PC-9 (cell line): ENCODE measurements at regions not wholly inside any gene's neighbourhood (a gene's known extent, or its start where the extent isn't known, plus 50 kb on each side); places are given as distances from the start of the nearest gene placed in this dataset.

Experiments used
- BruUV-seq: library from RNA; stranded (reverse); fragments of 400-500 nt; replicated peaks from 2 replicates; lab custom pipeline; 2021; lab: Mats Ljungman, UMichigan
- CTCF ChIA-PET: fragments of 300-600 bp; sonication (Branson Sonifier 250); formaldehyde crosslinking; loops from one replicate; lab custom pipeline; 2022; ENCODE audit warnings: antibody characterized with exemption; lab: Charles Lee
- POLR2A ChIA-PET: fragments of 300-600 bp; sonication (Branson Sonifier 250); formaldehyde crosslinking; loops from one replicate; lab custom pipeline; 2022; ENCODE audit warnings: antibody characterized with exemption; ENCODE audit not compliant: unreplicated experiment; lab: Charles Lee
- DNase-seq, 2 experiments: peaks; one replicate each; pipeline versions ENCODE4 v3.0.0 to v3.0.0-alpha.2; 2015 to 2022; ENCODE audit warnings: mixed read lengths in 1 of 2
- H2AFZ ChIP-seq: fragments of 200-600 bp; sonication (generic); 2 replicates; pipeline ENCODE4 v1.8.1; 2017; ENCODE audit warnings: antibody characterized with exemption
- H3F3A ChIP-seq: fragments of 200-600 bp; sonication (generic); 2 replicates; pipeline ENCODE4 v1.8.1; 2017; ENCODE audit warnings: antibody characterized with exemption, mild to moderate bottlenecking, low read depth; ENCODE audit not compliant: insufficient read depth
- H3K27ac ChIP-seq: fragments of 200-600 bp; sonication (generic); 2 replicates; pipeline ENCODE4 v1.6.1; 2016; ENCODE audit warnings: mixed run types
- H3K27me3 ChIP-seq: fragments of 200-600 bp; sonication (generic); 2 replicates; pipeline ENCODE4 v1.6.1; 2016; ENCODE audit warnings: low read depth, mixed run types; ENCODE audit not compliant: insufficient read depth
- H3K36me3 ChIP-seq: fragments of 200-600 bp; sonication (generic); 2 replicates; pipeline ENCODE4 v1.6.1; 2016; ENCODE audit warnings: low read depth, mixed run types
- H3K4me1 ChIP-seq: fragments of 200-600 bp; sonication (generic); replicated peaks from 2 replicates; pipeline ENCODE4 v1.6.1; 2016; ENCODE audit warnings: mixed run types; ENCODE audit not compliant: insufficient read depth
- H3K4me2 ChIP-seq: fragments of 200-600 bp; sonication (generic); 2 replicates; pipeline ENCODE4 v1.6.1; 2017; ENCODE audit warnings: mixed run types
- H3K4me3 ChIP-seq: fragments of 200-600 bp; sonication (generic); 2 replicates; pipeline ENCODE4 v1.6.1; 2016; ENCODE audit warnings: mixed run types
- H3K79me2 ChIP-seq: fragments of 200-600 bp; sonication (generic); 2 replicates; pipeline ENCODE4 v1.6.1; 2017; ENCODE audit warnings: low read depth, mixed run types
- H3K9me2 ChIP-seq: fragments of 200-600 bp; sonication (generic); 2 replicates; pipeline ENCODE4 v1.8.1; 2017; ENCODE audit warnings: mild to moderate bottlenecking; ENCODE audit not compliant: insufficient read depth
- H3K9me3 ChIP-seq: fragments of 200-600 bp; sonication (generic); 2 replicates; pipeline ENCODE4 v1.8.1; 2016; ENCODE audit warnings: low read depth; ENCODE audit not compliant: insufficient read depth
- H4K20me1 ChIP-seq: fragments of 200-600 bp; sonication (generic); 2 replicates; pipeline ENCODE4 v1.8.1; 2017; ENCODE audit not compliant: insufficient read depth
- EZH2 ChIP-seq: fragments of 200-600 bp; sonication (generic); IDR thresholded peaks from 2 replicates; pipeline ENCODE4 v1.8.0; 2017; ENCODE audit warnings: antibody characterized with exemption, low read depth
- intact Hi-C: fragments of 100-400 bp; cut with micrococcal nuclease; formaldehyde crosslinking; loops from one replicate; pipeline ENCODE4 v1.10.0; 2022; ENCODE audit not compliant: unreplicated experiment
- TF ChIP-seq, protein P1 (sequence below): fragments of 200-600 bp; sonication (generic); conservative IDR thresholded peaks from 2 replicates; pipeline ENCODE4 v1.6.1; 2017; ENCODE audit warnings: mixed run types, antibody characterized with exemption, mild to moderate bottlenecking, moderate library complexity

DNA sequence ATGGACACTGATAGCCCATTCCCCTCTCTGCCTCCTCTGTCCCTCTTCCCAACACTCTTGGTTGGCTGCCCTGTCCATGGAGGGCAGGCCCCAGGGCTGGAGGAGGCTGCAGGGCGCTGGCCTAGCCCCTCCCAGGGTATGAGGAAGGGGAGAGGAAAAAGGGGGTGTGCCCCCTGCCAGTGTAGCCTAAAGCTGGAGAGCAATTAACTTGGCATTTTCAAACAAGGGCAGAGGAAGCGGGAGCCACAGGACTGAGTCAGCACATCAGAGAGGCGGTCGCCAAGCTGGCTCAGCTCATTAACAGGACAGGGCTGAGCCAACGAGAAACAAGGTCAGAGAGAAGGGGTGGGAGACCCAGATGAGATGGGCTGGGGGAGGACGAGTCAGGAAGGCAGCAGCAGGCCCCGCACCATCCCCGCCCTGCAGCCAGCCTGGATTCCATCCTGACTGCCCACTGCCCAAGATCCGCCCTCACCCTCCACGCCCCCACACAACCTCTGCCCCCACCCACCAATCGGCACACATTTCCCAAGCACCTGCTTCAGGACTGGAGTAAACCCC lies 76.3 kb downstream of the BUD13 start:
- H3K79me2 ChIP-seq = no peaks in the 10 kb centered on the region
- CTCF ChIA-PET = no interaction called here
- H3F3A ChIP-seq = no peaks in the 10 kb centered on the region
- peaks cover 45% of the 10 kb centered on the region for H3K27me3 ChIP-seq
- no peaks in the 10 kb centered on the region for H3K9me3 ChIP-seq
- no TSS peak for BruUV-seq
- intact Hi-C loops = no loop called here
- no peak overlapping the region for H3K4me3 ChIP-seq
- H3K36me3 ChIP-seq = no peaks in the 10 kb centered on the region
- no peaks in the 10 kb centered on the region for H3K9me2 ChIP-seq
- H3K4me2 ChIP-seq = peak overlapping the region; percentile 14; the same call in 1 of the 2 replicates
- no peak for DNase-seq
- TF ChIP-seq EZH2 = no peak
- TF ChIP-seq, protein P1, sequence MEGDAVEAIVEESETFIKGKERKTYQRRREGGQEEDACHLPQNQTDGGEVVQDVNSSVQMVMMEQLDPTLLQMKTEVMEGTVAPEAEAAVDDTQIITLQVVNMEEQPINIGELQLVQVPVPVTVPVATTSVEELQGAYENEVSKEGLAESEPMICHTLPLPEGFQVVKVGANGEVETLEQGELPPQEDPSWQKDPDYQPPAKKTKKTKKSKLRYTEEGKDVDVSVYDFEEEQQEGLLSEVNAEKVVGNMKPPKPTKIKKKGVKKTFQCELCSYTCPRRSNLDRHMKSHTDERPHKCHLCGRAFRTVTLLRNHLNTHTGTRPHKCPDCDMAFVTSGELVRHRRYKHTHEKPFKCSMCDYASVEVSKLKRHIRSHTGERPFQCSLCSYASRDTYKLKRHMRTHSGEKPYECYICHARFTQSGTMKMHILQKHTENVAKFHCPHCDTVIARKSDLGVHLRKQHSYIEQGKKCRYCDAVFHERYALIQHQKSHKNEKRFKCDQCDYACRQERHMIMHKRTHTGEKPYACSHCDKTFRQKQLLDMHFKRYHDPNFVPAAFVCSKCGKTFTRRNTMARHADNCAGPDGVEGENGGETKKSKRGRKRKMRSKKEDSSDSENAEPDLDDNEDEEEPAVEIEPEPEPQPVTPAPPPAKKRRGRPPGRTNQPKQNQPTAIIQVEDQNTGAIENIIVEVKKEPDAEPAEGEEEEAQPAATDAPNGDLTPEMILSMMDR = no peak
- no peaks in the 10 kb centered on the region for H4K20me1 ChIP-seq
- no peak overlapping the region for H3K27ac ChIP-seq
- no peak overlapping the region for H2AFZ ChIP-seq
- peaks cover 6% of the 10 kb centered on the region; the same call in 1 of the 2 replicates for H3K4me1 ChIP-seq
- POLR2A ChIA-PET = no interaction called here

DNA sequence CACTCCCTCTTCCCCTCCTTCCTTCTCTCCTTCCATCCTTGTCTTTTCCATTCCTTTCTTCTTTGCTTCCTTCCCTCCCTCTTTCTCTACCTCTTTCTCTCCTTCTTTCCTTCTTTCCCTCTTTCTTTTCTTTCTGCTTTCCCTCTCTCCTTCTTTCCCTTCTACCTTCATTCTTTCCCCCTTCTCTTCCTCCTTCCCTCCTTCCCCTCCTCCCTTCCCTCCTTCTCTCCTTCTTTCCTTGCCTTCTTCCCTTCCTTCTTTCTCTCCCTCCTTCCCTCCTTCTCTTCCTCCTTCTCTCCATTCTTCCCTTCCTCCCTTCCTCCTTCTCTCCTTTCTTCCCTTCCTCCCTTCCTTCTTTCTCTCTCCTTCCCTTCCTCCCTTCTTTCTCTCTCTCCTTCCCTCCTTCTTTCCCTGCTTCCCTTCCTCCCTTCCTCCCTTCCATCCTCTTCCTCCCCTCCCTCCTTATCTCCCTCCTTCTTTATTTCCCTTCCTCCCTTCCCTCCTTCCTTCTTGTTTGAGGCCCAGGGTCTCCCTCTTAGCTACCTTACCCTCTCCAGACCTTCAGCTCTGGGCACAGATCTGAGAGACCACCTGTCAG lies 77.0 kb downstream of the BUD13 start:
- Histone ChIP-seq H3K79me2 (no peaks in the 10 kb centered on the region), H3K36me3 (no peaks in the 10 kb centered on the region), H4K20me1 (no peaks in the 10 kb centered on the region), H3K27ac (no peak overlapping the region), H3K4me1 (peaks cover 6% of the 10 kb centered on the region; the same call in 1 of the 2 replicates), H3K27me3 (peaks cover 38% of the 10 kb centered on the region), H3K4me2 (no peak overlapping the region), H2AFZ (no peak overlapping the region), H3K4me3 (no peak overlapping the region), H3K9me2 (no peaks in the 10 kb centered on the region), H3K9me3 (no peaks in the 10 kb centered on the region), H3F3A (no peaks in the 10 kb centered on the region)
- CTCF ChIA-PET = no interaction called here
- TF ChIP-seq, protein P1 = no peak
- no peak for TF ChIP-seq EZH2
- intact Hi-C loops = no loop called here
- DNase-seq = no peak
- BruUV-seq = no TSS peak
- POLR2A ChIA-PET = no interaction called here

DNA sequence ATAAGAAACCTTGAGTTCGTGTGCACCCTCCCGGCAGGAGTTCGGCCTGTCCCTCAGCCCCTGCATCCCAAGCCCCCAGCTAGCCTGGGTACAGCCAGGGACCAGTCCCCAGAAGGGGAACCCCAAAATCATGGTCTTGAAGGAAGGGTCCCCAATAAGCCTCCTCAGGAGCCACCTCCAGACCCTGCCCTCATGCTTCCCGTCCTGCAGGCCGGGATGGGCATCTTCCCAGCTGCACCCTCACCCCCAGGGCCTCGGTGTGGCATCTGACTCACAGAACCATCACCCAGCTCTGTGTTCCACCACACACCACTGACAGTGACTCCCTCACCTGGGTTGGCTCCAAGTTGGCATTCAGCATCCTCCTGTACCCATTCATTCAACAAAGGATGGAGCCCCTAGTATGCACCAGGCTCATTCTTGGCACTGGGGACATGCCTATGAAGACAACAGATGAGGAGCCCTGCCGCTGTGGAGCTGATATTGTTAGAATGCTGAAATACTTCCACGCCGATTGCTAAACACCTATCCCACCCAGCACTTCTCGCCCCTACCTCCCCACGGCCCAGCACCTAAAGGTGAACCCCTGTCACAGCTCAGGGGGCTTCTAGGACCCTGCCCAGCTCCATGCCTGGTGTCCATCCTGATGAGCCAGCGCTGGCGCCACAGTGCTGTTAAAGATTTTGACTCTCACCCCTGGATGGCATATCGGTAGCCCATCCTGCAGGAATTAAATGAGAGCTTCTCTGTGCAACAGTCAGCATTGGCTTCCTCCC lies 77.8 kb downstream of the BUD13 start:
- no peak overlapping the region for H3K4me2 ChIP-seq
- ChIA-PET POLR2A (no interaction called here), CTCF (no interaction called here)

More for the DNA sequence above, 77.8 kb downstream of the BUD13 start:
- H3F3A ChIP-seq = no peaks in the 10 kb centered on the region
- H3K9me2 ChIP-seq = no peaks in the 10 kb centered on the region
- intact Hi-C loops = loop anchor here (5.0 kb wide), 1 partner anchor 1358 kb away; no protein-coding TSS in a partner anchor
- H3K4me3 ChIP-seq = no peak overlapping the region
- DNase-seq = no peak
- no peaks in the 10 kb centered on the region for H3K9me3 ChIP-seq
- H2AFZ ChIP-seq = no peak overlapping the region
- H3K27me3 ChIP-seq = peaks cover 33% of the 10 kb centered on the region
- H3K36me3 ChIP-seq = no peaks in the 10 kb centered on the region
- no peaks in the 10 kb centered on the region for H3K79me2 ChIP-seq
- TF ChIP-seq, protein P1 = no peak
- TF ChIP-seq EZH2 = no peak
- BruUV-seq = no TSS peak
- no peaks in the 10 kb centered on the region for H4K20me1 ChIP-seq
- H3K4me1 ChIP-seq = peaks cover 6% of the 10 kb centered on the region; the same call in 1 of the 2 replicates
- H3K27ac ChIP-seq = no peak overlapping the region
